ENCODE measurements at regions not wholly inside any gene's neighbourhood (a gene's known extent, or its start where the extent isn't known, plus 50 kb on each side); places are given as distances from the start of the nearest gene placed in this dataset.
A peak's percentile ranks its signal among the peaks of the same experiment; 100 is the strongest.

- Histone ChIP-seq H3K9me3 (ENCODE audit: low read length) (no peaks in the 10 kb centered on the region), H3K27ac (ENCODE audit: low read length) (no peak overlapping the region), H3K79me2 (ENCODE audit: low read length) (no peaks in the 10 kb centered on the region), H4K20me1 (ENCODE audit: low read length) (no peaks in the 10 kb centered on the region), H3F3A (ENCODE audit: low read length, unreplicated experiment) (no peaks in the 10 kb centered on the region), H3K9me2 (replicated peaks; ENCODE audit: low read length) (no peaks in the 10 kb centered on the region), H3K36me3 (ENCODE audit: low read depth, low read length) (no peaks in the 10 kb centered on the region), H3K9ac (ENCODE audit: low read length) (no peak overlapping the region), H2AFZ (ENCODE audit: low read length) (no peak overlapping the region), H3K4me1 (ENCODE audit: insufficient read depth, low read length) (peaks cover 13% of the 10 kb centered on the region), H3K27me3 (ENCODE audit: low read length) (no peaks in the 10 kb centered on the region), H3K4me2 (ENCODE audit: low read length) (no peak overlapping the region), H3K4me3 (ENCODE audit: low read length) (no peak overlapping the region)
- ATAC-seq (no peak), DNase-seq (no peak)
- ChIA-PET CTCF (no interaction called here), POLR2A (ENCODE audit: unreplicated experiment) (no interaction called here)
- BruUV-seq (replicated peaks), result no TSS peak
- TF ChIP-seq EZH2phosphoT487 (IDR thresholded peaks at IDR 0.05; ENCODE audit: borderline replicate concordance, low read length), result no peak
- no peak for TF ChIP-seq EZH2 (IDR thresholded peaks at IDR 0.05; ENCODE audit: low read length, unreplicated experiment)
- intact Hi-C loops (cut with micrococcal nuclease), result loop anchor here (5.0 kb wide), 1 partner anchor 125 kb away; the partner anchor contains the start of gene ZFHX3
Measured at GRCh38 chr16:73171901-73172240, 123.9 kb upstream of the ZFHX3 start.

- TF ChIP-seq EZH2 (IDR thresholded peaks at IDR 0.05; ENCODE audit: low read length, unreplicated experiment) (no peak), CTCF (conservative IDR thresholded peaks at IDR 0.05; ENCODE audit: low read depth, low read length) (no peak), EZH2phosphoT487 (IDR thresholded peaks at IDR 0.05; ENCODE audit: borderline replicate concordance, low read length) (no peak)
- no TSS peak for BruUV-seq (replicated peaks)
- Histone ChIP-seq H3K27me3 (ENCODE audit: low read length) (no peaks in the 10 kb centered on the region), H3K4me3 (ENCODE audit: low read length) (peak overlapping the region; percentile 56; the same call in 1 of the 2 replicates), H3K4me1 (ENCODE audit: insufficient read depth, low read length) (peaks cover 13% of the 10 kb centered on the region), H3K4me2 (ENCODE audit: low read length) (peak overlapping the region; percentile 65), H2AFZ (ENCODE audit: low read length) (peak overlapping the region; percentile 78; the same call in 1 of the 2 replicates), H4K20me1 (ENCODE audit: low read length) (no peaks in the 10 kb centered on the region), H3K9ac (ENCODE audit: low read length) (no peak overlapping the region), H3K27ac (ENCODE audit: low read length) (no peak overlapping the region), H3K36me3 (ENCODE audit: low read depth, low read length) (no peaks in the 10 kb centered on the region), H3F3A (ENCODE audit: low read length, unreplicated experiment) (no peaks in the 10 kb centered on the region), H3K9me3 (ENCODE audit: low read length) (no peaks in the 10 kb centered on the region), H3K9me2 (replicated peaks; ENCODE audit: low read length) (no peaks in the 10 kb centered on the region), H3K79me2 (ENCODE audit: low read length) (no peaks in the 10 kb centered on the region)
- CTCF ChIA-PET, result no interaction called here
- POLR2A ChIA-PET (ENCODE audit: unreplicated experiment), result no interaction called here
- intact Hi-C loops (cut with micrococcal nuclease), result loop anchor here (5.0 kb wide), 1 partner anchor 124 kb away; the partner anchor contains the start of gene ZFHX3
- ATAC-seq (peak; percentile 31; the same call in 1 of the 2 replicates), DNase-seq (no peak)
Measured at GRCh38 chr16:73171380-73171779, 123.5 kb upstream of the ZFHX3 start.

GRCh38 chr16:73170612-73171038, 122.7 kb upstream of the ZFHX3 start:
- ChIA-PET CTCF (interaction anchor here (0.6 kb wide), 1 partner anchor 49 kb away, joined by 9 read pairs; no protein-coding TSS in a partner anchor), POLR2A (ENCODE audit: unreplicated experiment) (no interaction called here)
- Histone ChIP-seq H3F3A (ENCODE audit: low read length, unreplicated experiment) (no peaks in the 10 kb centered on the region), H3K36me3 (ENCODE audit: low read depth, low read length) (no peaks in the 10 kb centered on the region), H3K79me2 (ENCODE audit: low read length) (no peaks in the 10 kb centered on the region), H3K27ac (ENCODE audit: low read length) (no peak overlapping the region), H3K9me2 (replicated peaks; ENCODE audit: low read length) (no peaks in the 10 kb centered on the region), H2AFZ (ENCODE audit: low read length) (peak overlapping the region; percentile 78), H3K4me2 (ENCODE audit: low read length) (peak overlapping the region; percentile 65), H3K4me1 (ENCODE audit: insufficient read depth, low read length) (peaks cover 13% of the 10 kb centered on the region), H4K20me1 (ENCODE audit: low read length) (no peaks in the 10 kb centered on the region), H3K9me3 (ENCODE audit: low read length) (no peaks in the 10 kb centered on the region), H3K27me3 (ENCODE audit: low read length) (no peaks in the 10 kb centered on the region), H3K4me3 (ENCODE audit: low read length) (peak overlapping the region; percentile 56), H3K9ac (ENCODE audit: low read length) (no peak overlapping the region)
- DNase-seq (no peak), ATAC-seq (peak; percentile 29)
- TF ChIP-seq CTCF (conservative IDR thresholded peaks at IDR 0.05; ENCODE audit: low read depth, low read length) (no peak), EZH2phosphoT487 (IDR thresholded peaks at IDR 0.05; ENCODE audit: borderline replicate concordance, low read length) (no peak), EZH2 (IDR thresholded peaks at IDR 0.05; ENCODE audit: low read length, unreplicated experiment) (no peak)
- no TSS peak for BruUV-seq (replicated peaks)
- intact Hi-C loops (cut with micrococcal nuclease), result loop anchor here (5.0 kb wide), 1 partner anchor 123 kb away; the partner anchor contains the start of gene ZFHX3

Measured in PC-3 (cell line).